Liver (tissue), 8 donors: ENCODE measurements at regions not wholly inside any gene's neighbourhood (a gene's known extent, or its start where the extent isn't known, plus 50 kb on each side); places are given as distances from the start of the nearest gene placed in this dataset.
"Not testable (repeated sequence)": the region's sequence is repeated elsewhere in the genome, so short reads cannot be mapped to it uniquely, and the experiment has no call there.

ENCODE experiments used
- DNase-seq: peaks from one replicate; pipeline ENCODE4 v3.0.0-alpha.2; 2017; ENCODE audit warnings: low spot score
- H3K27ac ChIP-seq, 2 donors: one replicate each; pipeline ENCODE4 v1.7.0; 2013; ENCODE audit warnings: inconsistent platforms in 2 of 2, low read length in 2 of 2, control low read depth in 1 of 2, low read depth in 1 of 2, mild to moderate bottlenecking in 1 of 2
- H3K27me3 ChIP-seq, 4 donors: one replicate each; pipeline versions ENCODE4 v1.6.1 to v1.7.0; 2013; ENCODE audit warnings: low read length in 3 of 4, inconsistent platforms in 1 of 4, mild to moderate bottlenecking in 1 of 4, moderate library complexity in 1 of 4; ENCODE audit not compliant: control insufficient read depth in 4 of 4, insufficient read depth in 4 of 4
- H3K36me3 ChIP-seq, 4 donors: one replicate each; pipeline versions ENCODE4 v1.6.1 to v1.7.0; 2013; ENCODE audit warnings: low read length in 3 of 4, mild to moderate bottlenecking in 3 of 4, low read depth in 1 of 4, moderate library complexity in 1 of 4; ENCODE audit not compliant: control insufficient read depth in 4 of 4, insufficient read depth in 3 of 4
- H3K4me1 ChIP-seq, 4 donors: one replicate each; pipeline versions ENCODE4 v1.6.1 to v1.7.0; 2013; ENCODE audit warnings: low read length in 3 of 4, mild to moderate bottlenecking in 3 of 4, moderate library complexity in 1 of 4; ENCODE audit not compliant: control insufficient read depth in 4 of 4, insufficient read depth in 4 of 4
- H3K4me3 ChIP-seq, 3 donors: one replicate each; pipeline versions ENCODE4 v1.6.1 to v1.7.0; 2013; ENCODE audit warnings: low read length in 3 of 3, control low read depth in 1 of 3, low read depth in 1 of 3, mild to moderate bottlenecking in 1 of 3
- H3K9ac ChIP-seq, 2 donors: one replicate each; pipeline ENCODE4 v1.7.0; 2013; ENCODE audit warnings: low read length in 2 of 2, mild to moderate bottlenecking in 2 of 2, moderate library complexity in 2 of 2, control low read depth in 1 of 2, low read depth in 1 of 2
- H3K9me3 ChIP-seq, 4 donors: one replicate each; pipeline versions ENCODE4 v1.6.1 to v1.7.0; 2013; ENCODE audit warnings: low read length in 3 of 4; ENCODE audit not compliant: control insufficient read depth in 4 of 4
- ATF3 ChIP-seq: IDR thresholded peaks from 2 replicates; pipeline ENCODE4 v1.6.1; 2016; ENCODE audit warnings: antibody characterized with exemption
- CTCF ChIP-seq: fragments of 150-350 bp; IDR thresholded peaks from 2 replicates; pipeline ENCODE4 v1.5.1; 2017; ENCODE audit warnings: improper control_type of control experiment, low read depth, low read length; ENCODE audit not compliant: missing input control
- EGR1 ChIP-seq, 2 donors: IDR thresholded peaks; 2 replicates each; pipeline ENCODE4 v1.6.1; 2016 to 2018; ENCODE audit warnings: antibody characterized with exemption in 2 of 2, low read depth in 2 of 2
- FOXA1 ChIP-seq: IDR thresholded peaks from 2 replicates; pipeline ENCODE4 v1.6.1; 2016; ENCODE audit warnings: antibody characterized with exemption
- FOXA2 ChIP-seq: IDR thresholded peaks from 2 replicates; pipeline ENCODE4 v1.6.1; 2016; ENCODE audit warnings: antibody characterized with exemption
- GABPA ChIP-seq, 2 donors: IDR thresholded peaks in 1 of 2; conservative IDR thresholded peaks in 1 of 2; 2 replicates each; pipeline ENCODE4 v1.6.1; 2016; ENCODE audit warnings: antibody characterized with exemption in 2 of 2, mild to moderate bottlenecking in 1 of 2, moderate library complexity in 1 of 2
- HNF4A ChIP-seq, 2 donors: conservative IDR thresholded peaks; 2 replicates each; pipeline ENCODE4 v1.6.1; 2016; ENCODE audit warnings: antibody characterized with exemption in 2 of 2, mild to moderate bottlenecking in 2 of 2
- HNF4G ChIP-seq: IDR thresholded peaks from 2 replicates; pipeline ENCODE4 v1.6.1; 2016; ENCODE audit warnings: antibody characterized with exemption
- JUND ChIP-seq, 2 donors: IDR thresholded peaks; 2 replicates each; pipeline ENCODE4 v1.6.1; 2016; ENCODE audit warnings: antibody characterized with exemption in 2 of 2
- MAX ChIP-seq: IDR thresholded peaks from 2 replicates; pipeline ENCODE4 v1.6.1; 2016; ENCODE audit warnings: antibody characterized with exemption
- NR2F2 ChIP-seq: IDR thresholded peaks from 2 replicates; pipeline ENCODE4 v1.6.1; 2016; ENCODE audit warnings: antibody characterized with exemption
- RAD21 ChIP-seq, 2 donors: IDR thresholded peaks; 2 replicates each; pipeline ENCODE4 v1.6.1; 2016; ENCODE audit warnings: antibody characterized with exemption in 2 of 2, mild to moderate bottlenecking in 2 of 2
- REST ChIP-seq: IDR thresholded peaks from 2 replicates; pipeline ENCODE4 v1.6.1; 2016; ENCODE audit warnings: antibody characterized with exemption, mild to moderate bottlenecking
- RXRA ChIP-seq, 2 donors: IDR thresholded peaks; 2 replicates each; pipeline ENCODE4 v1.6.1; 2017 to 2018; ENCODE audit warnings: antibody characterized with exemption in 2 of 2, mild to moderate bottlenecking in 1 of 2
- SP1 ChIP-seq: IDR thresholded peaks from 2 replicates; pipeline ENCODE4 v1.6.1; 2018; ENCODE audit warnings: antibody characterized with exemption, mild to moderate bottlenecking
- TAF1 ChIP-seq: conservative IDR thresholded peaks from 2 replicates; pipeline ENCODE4 v1.6.1; 2016; ENCODE audit warnings: antibody characterized with exemption, mild to moderate bottlenecking
- YY1 ChIP-seq: IDR thresholded peaks from 2 replicates; pipeline ENCODE4 v1.6.1; 2016; ENCODE audit warnings: antibody characterized with exemption, mild to moderate bottlenecking
- ZBTB33 ChIP-seq: IDR thresholded peaks from 2 replicates; pipeline ENCODE4 v1.6.1; 2016; ENCODE audit warnings: antibody characterized with exemption
- WGBS: extraction: QIAGEN DNeasy Blood & Tissue Kit; methylation state at CpG from one replicate; pipeline ENCODE4 v1.1.7; 2013; 5-methylcytosine and 5-hydroxymethylcytosine counted together
- donor health status: healthy.
- donor health status: healthy.
- donor health status: healthy.
- donor health status: healthy.
- donor health status: healthy.

GRCh38 chr21:15298306-15298705 is 233.5 kb upstream of the NRIP1 start:
- H3K9me3 ChIP-seq = peaks cover 0 to 1% (median 0%) of the 10 kb centered on the region in 4 donors
- H3K36me3 ChIP-seq = no peaks in the 10 kb centered on the region
- no peak for DNase-seq
- H3K27me3 ChIP-seq = no peaks in the 10 kb centered on the region
- TF ChIP-seq NR2F2 (peak; percentile 64), HNF4A (conservative IDR thresholded peaks at IDR 0.05) (no peak)
- no peaks in the 10 kb centered on the region for H3K4me1 ChIP-seq
- no peak overlapping the region for H3K4me3 ChIP-seq
- H3K27ac ChIP-seq = no peak overlapping the region
- 82% methylated on average over 4 of the region's 4 CpGs for WGBS
- no peak overlapping the region for H3K9ac ChIP-seq

GRCh38 chr21:15298755-15299154 is 234.0 kb upstream of the NRIP1 start:
- H3K27ac ChIP-seq, H3K4me1 ChIP-seq, DNase-seq, H3K9ac ChIP-seq, H3K27me3 ChIP-seq, H3K9me3 ChIP-seq, H3K4me3 ChIP-seq, H3K36me3 ChIP-seq: not testable (repeated sequence)
- 96% methylated on average over 8 of the region's 8 CpGs for WGBS

- Histone ChIP-seq H3K9ac (no peak overlapping the region), H3K9me3 (peaks cover 0 to 1% (median 0%) of the 10 kb centered on the region in 4 donors), H3K4me3 (no peak overlapping the region), H3K27me3 (no peaks in the 10 kb centered on the region), H3K27ac (no peak overlapping the region), H3K4me1 (no peaks in the 10 kb centered on the region), H3K36me3 (no peaks in the 10 kb centered on the region)
- no peak for TF ChIP-seq JUND (IDR thresholded peaks at IDR 0.05)
- TF ChIP-seq HNF4A (conservative IDR thresholded peaks at IDR 0.05) = no peak
- WGBS = 95% methylated on average over 2 of the region's 2 CpGs
- no peak for DNase-seq
Measured at GRCh38 chr21:15300131-15300530, 235.3 kb upstream of the NRIP1 start.

GRCh38 chr21:15301014-15301413 is 236.2 kb upstream of the NRIP1 start:
- 96% methylated on average over 3 of the region's 3 CpGs for WGBS

More at GRCh38 chr21:15301014-15301413, 236.2 kb upstream of the NRIP1 start:
- H3K4me1 ChIP-seq = no peaks in the 10 kb centered on the region
- no peak overlapping the region for H3K4me3 ChIP-seq
- H3K36me3 ChIP-seq = no peaks in the 10 kb centered on the region
- TF ChIP-seq ZBTB33 (no peak), EGR1 (IDR thresholded peaks at IDR 0.05; ENCODE audit: low read depth in 2 of 2) (no peak), HNF4A (conservative IDR thresholded peaks at IDR 0.05) (no peak), NR2F2 (no peak), GABPA (IDR thresholded peaks at IDR 0.05 in 1 of 2, conservative IDR thresholded peaks at IDR 0.05 in 1 of 2) (no peak), RAD21 (IDR thresholded peaks at IDR 0.05) (no peak), HNF4G (no peak), FOXA1 (no peak), TAF1 (no peak), RXRA (IDR thresholded peaks at IDR 0.05) (no peak), CTCF (no peak), MAX (no peak), SP1 (no peak), FOXA2 (no peak), YY1 (no peak), REST (no peak), JUND (IDR thresholded peaks at IDR 0.05) (no peak), ATF3 (no peak)
- peaks cover 0 to 1% (median 0%) of the 10 kb centered on the region in 4 donors for H3K9me3 ChIP-seq
- H3K27me3 ChIP-seq = no peaks in the 10 kb centered on the region
- H3K27ac ChIP-seq = no peak overlapping the region
- no peak for DNase-seq
- H3K9ac ChIP-seq = no peak overlapping the region
